ENCODE measurements at regions not wholly inside any gene's neighbourhood (a gene's known extent, or its start where the extent isn't known, plus 50 kb on each side); places are given as distances from the start of the nearest gene placed in this dataset.

GRCh38 chr2:82260521-82260920, 1956.0 kb upstream of the LRRTM1 start:
- TF ChIP-seq CTCF (conservative IDR thresholded peaks at IDR 0.05 in 1 of 2, IDR thresholded peaks at IDR 0.05 in 1 of 2; ENCODE audit: low read depth in 1 of 2, low read length in 2 of 2): no peak
- no peak for TF ChIP-seq EZH2 (IDR thresholded peaks at IDR 0.05; ENCODE audit: low read length, missing control alignments)

Data from fibroblast of lung (primary cell).